ENCODE measurements at regions not wholly inside any gene's neighbourhood (a gene's known extent, or its start where the extent isn't known, plus 50 kb on each side); places are given as distances from the start of the nearest gene placed in this dataset.

- H3K4me1 ChIP-seq (ENCODE audit: control insufficient read depth in 1 of 2, insufficient read depth in 2 of 2, low read length in 2 of 2): no peaks in the 10 kb centered on the region
- ATAC-seq (ENCODE audit: low FRiP score): no peak
- H3K36me3 ChIP-seq (ENCODE audit: control insufficient read depth in 1 of 2, insufficient read depth in 2 of 2, low read length in 1 of 2): no peaks in the 10 kb centered on the region
- H3K9me3 ChIP-seq (ENCODE audit: control insufficient read depth, low read length): no peaks in the 10 kb centered on the region
- no peak for DNase-seq
- 6 to 16% methylated on average over 5 of the region's 5 CpGs for WGBS, 2 donors
- no peak overlapping the region for H3K27ac ChIP-seq (ENCODE audit: low read depth in 1 of 2, low read length in 2 of 2)
- intact Hi-C loops (cut with DNase I): no loop called here
- no peak overlapping the region for H3K4me3 ChIP-seq (ENCODE audit: low read length in 2 of 2)
- H3K27me3 ChIP-seq (ENCODE audit: control insufficient read depth in 1 of 2, insufficient read depth in 2 of 2, low read length in 1 of 2): no peaks in the 10 kb centered on the region
Measured at GRCh38 chr1:55399346-55399745, 184.2 kb upstream of the USP24 start.

GRCh38 chr1:55396381-55396891 is 181.3 kb upstream of the USP24 start:
- no peak for ATAC-seq (ENCODE audit: low FRiP score)
- Histone ChIP-seq H3K27me3 (ENCODE audit: control insufficient read depth in 1 of 2, insufficient read depth in 2 of 2, low read length in 1 of 2) (no peaks in the 10 kb centered on the region), H3K4me3 (ENCODE audit: low read length in 2 of 2) (no peak overlapping the region), H3K36me3 (ENCODE audit: control insufficient read depth in 1 of 2, insufficient read depth in 2 of 2, low read length in 1 of 2) (no peaks in the 10 kb centered on the region), H3K4me1 (ENCODE audit: control insufficient read depth in 1 of 2, insufficient read depth in 2 of 2, low read length in 2 of 2) (no peaks in the 10 kb centered on the region), H3K27ac (ENCODE audit: low read depth in 1 of 2, low read length in 2 of 2) (no peak overlapping the region), H3K9me3 (ENCODE audit: control insufficient read depth, low read length) (no peaks in the 10 kb centered on the region)
- DNase-seq: no peak
- WGBS, 2 donors: 90 to 93% methylated on average over 5 of the region's 5 CpGs
- intact Hi-C loops (cut with DNase I): no loop called here

GRCh38 chr1:55388960-55389359 is 173.8 kb upstream of the USP24 start:
- no peaks in the 10 kb centered on the region for H3K27me3 ChIP-seq (ENCODE audit: control insufficient read depth in 1 of 2, insufficient read depth in 2 of 2, low read length in 1 of 2)
- H3K9me3 ChIP-seq (ENCODE audit: control insufficient read depth, low read length): no peaks in the 10 kb centered on the region
- no peak for ATAC-seq (ENCODE audit: low FRiP score)
- intact Hi-C loops (cut with DNase I): no loop called here
- H3K4me1 ChIP-seq (ENCODE audit: control insufficient read depth in 1 of 2, insufficient read depth in 2 of 2, low read length in 2 of 2): no peaks in the 10 kb centered on the region
- no peak overlapping the region for H3K4me3 ChIP-seq (ENCODE audit: low read length in 2 of 2)
- no peak for DNase-seq
- H3K27ac ChIP-seq (ENCODE audit: low read depth in 1 of 2, low read length in 2 of 2): no peak overlapping the region
- no peaks in the 10 kb centered on the region for H3K36me3 ChIP-seq (ENCODE audit: control insufficient read depth in 1 of 2, insufficient read depth in 2 of 2, low read length in 1 of 2)

- DNase-seq: no peak
- H3K4me1 ChIP-seq (ENCODE audit: control insufficient read depth in 1 of 2, insufficient read depth in 2 of 2, low read length in 2 of 2): no peaks in the 10 kb centered on the region
- H3K9me3 ChIP-seq (ENCODE audit: control insufficient read depth, low read length): no peaks in the 10 kb centered on the region
- no peak overlapping the region for H3K4me3 ChIP-seq (ENCODE audit: low read length in 2 of 2)
- H3K36me3 ChIP-seq (ENCODE audit: control insufficient read depth in 1 of 2, insufficient read depth in 2 of 2, low read length in 1 of 2): no peaks in the 10 kb centered on the region
- H3K27ac ChIP-seq (ENCODE audit: low read depth in 1 of 2, low read length in 2 of 2): no peak overlapping the region
- WGBS, 2 donors: 71 to 97% methylated on average over 2 of the region's 2 CpGs
- H3K27me3 ChIP-seq (ENCODE audit: control insufficient read depth in 1 of 2, insufficient read depth in 2 of 2, low read length in 1 of 2): no peaks in the 10 kb centered on the region
- intact Hi-C loops (cut with DNase I): no loop called here
- ATAC-seq (ENCODE audit: low FRiP score): no peak
Measured at GRCh38 chr1:55387145-55387544, 172.0 kb upstream of the USP24 start.

- H3K4me1 ChIP-seq (ENCODE audit: control insufficient read depth in 1 of 2, insufficient read depth in 2 of 2, low read length in 2 of 2): no peaks in the 10 kb centered on the region
Measured at GRCh38 chr1:55386456-55386855, 171.3 kb upstream of the USP24 start.

GRCh38 chr1:55385402-55386018 is 170.3 kb upstream of the USP24 start:
- Histone ChIP-seq H3K9me3 (ENCODE audit: control insufficient read depth, low read length) (no peaks in the 10 kb centered on the region), H3K4me1 (ENCODE audit: control insufficient read depth in 1 of 2, insufficient read depth in 2 of 2, low read length in 2 of 2) (no peaks in the 10 kb centered on the region), H3K27me3 (ENCODE audit: control insufficient read depth in 1 of 2, insufficient read depth in 2 of 2, low read length in 1 of 2) (no peaks in the 10 kb centered on the region), H3K4me3 (ENCODE audit: low read length in 2 of 2) (no peak overlapping the region), H3K27ac (ENCODE audit: low read depth in 1 of 2, low read length in 2 of 2) (no peak overlapping the region), H3K36me3 (ENCODE audit: control insufficient read depth in 1 of 2, insufficient read depth in 2 of 2, low read length in 1 of 2) (no peaks in the 10 kb centered on the region)
- DNase-seq (no peak), ATAC-seq (ENCODE audit: low FRiP score) (no peak)
- intact Hi-C loops (cut with DNase I): no loop called here
- 96 to 99% methylated on average over 1 of the region's 1 CpG for WGBS, 2 donors

More at GRCh38 chr1:55386456-55386855, 171.3 kb upstream of the USP24 start:
- no peaks in the 10 kb centered on the region for H3K9me3 ChIP-seq (ENCODE audit: control insufficient read depth, low read length)
- ATAC-seq (ENCODE audit: low FRiP score): no peak
- 89 to 94% methylated on average over 4 of the region's 4 CpGs for WGBS, 2 donors
- H3K4me3 ChIP-seq (ENCODE audit: low read length in 2 of 2): no peak overlapping the region
- H3K27me3 ChIP-seq (ENCODE audit: control insufficient read depth in 1 of 2, insufficient read depth in 2 of 2, low read length in 1 of 2): no peaks in the 10 kb centered on the region
- H3K36me3 ChIP-seq (ENCODE audit: control insufficient read depth in 1 of 2, insufficient read depth in 2 of 2, low read length in 1 of 2): no peaks in the 10 kb centered on the region
- no peak overlapping the region for H3K27ac ChIP-seq (ENCODE audit: low read depth in 1 of 2, low read length in 2 of 2)
- intact Hi-C loops (cut with DNase I): no loop called here
- no peak for DNase-seq

- H3K4me1 ChIP-seq (ENCODE audit: control insufficient read depth in 1 of 2, insufficient read depth in 2 of 2, low read length in 2 of 2): no peaks in the 10 kb centered on the region
- ATAC-seq (ENCODE audit: low FRiP score) (no peak), DNase-seq (no peak)
- no peaks in the 10 kb centered on the region for H3K27me3 ChIP-seq (ENCODE audit: control insufficient read depth in 1 of 2, insufficient read depth in 2 of 2, low read length in 1 of 2)
- H3K9me3 ChIP-seq (ENCODE audit: control insufficient read depth, low read length): no peaks in the 10 kb centered on the region
- H3K27ac ChIP-seq (ENCODE audit: low read depth in 1 of 2, low read length in 2 of 2): no peak overlapping the region
- intact Hi-C loops (cut with DNase I): no loop called here
- no peak overlapping the region for H3K4me3 ChIP-seq (ENCODE audit: low read length in 2 of 2)
- no peaks in the 10 kb centered on the region for H3K36me3 ChIP-seq (ENCODE audit: control insufficient read depth in 1 of 2, insufficient read depth in 2 of 2, low read length in 1 of 2)
- WGBS, 2 donors: 96% methylated on average over 7 of the region's 7 CpGs
Measured at GRCh38 chr1:55384637-55385036, 169.5 kb upstream of the USP24 start.

GRCh38 chr1:55382806-55383305 is 167.7 kb upstream of the USP24 start:
- no peaks in the 10 kb centered on the region for H3K9me3 ChIP-seq (ENCODE audit: control insufficient read depth, low read length)
- no peaks in the 10 kb centered on the region for H3K36me3 ChIP-seq (ENCODE audit: control insufficient read depth in 1 of 2, insufficient read depth in 2 of 2, low read length in 1 of 2)
- no peak overlapping the region for H3K27ac ChIP-seq (ENCODE audit: low read depth in 1 of 2, low read length in 2 of 2)
- WGBS, 2 donors: 49 to 59% methylated on average over 10 to 11 of the region's 11 CpGs
- H3K27me3 ChIP-seq (ENCODE audit: control insufficient read depth in 1 of 2, insufficient read depth in 2 of 2, low read length in 1 of 2): no peaks in the 10 kb centered on the region
- intact Hi-C loops (cut with DNase I): no loop called here
- no peaks in the 10 kb centered on the region for H3K4me1 ChIP-seq (ENCODE audit: control insufficient read depth in 1 of 2, insufficient read depth in 2 of 2, low read length in 2 of 2)
- ATAC-seq (ENCODE audit: low FRiP score): no peak
- H3K4me3 ChIP-seq (ENCODE audit: low read length in 2 of 2): no peak overlapping the region
- no peak for DNase-seq

- H3K9me3 ChIP-seq (ENCODE audit: control insufficient read depth, low read length): no peaks in the 10 kb centered on the region
- no peaks in the 10 kb centered on the region for H3K36me3 ChIP-seq (ENCODE audit: control insufficient read depth in 1 of 2, insufficient read depth in 2 of 2, low read length in 1 of 2)
- ATAC-seq (ENCODE audit: low FRiP score) (no peak), DNase-seq (no peak)
- H3K27ac ChIP-seq (ENCODE audit: low read depth in 1 of 2, low read length in 2 of 2): no peak overlapping the region
- H3K4me3 ChIP-seq (ENCODE audit: low read length in 2 of 2): no peak overlapping the region
- H3K4me1 ChIP-seq (ENCODE audit: control insufficient read depth in 1 of 2, insufficient read depth in 2 of 2, low read length in 2 of 2): no peaks in the 10 kb centered on the region
- H3K27me3 ChIP-seq (ENCODE audit: control insufficient read depth in 1 of 2, insufficient read depth in 2 of 2, low read length in 1 of 2): no peaks in the 10 kb centered on the region
- intact Hi-C loops (cut with DNase I): no loop called here
- WGBS, 2 donors: 83 to 84% methylated on average over 2 of the region's 2 CpGs
Measured at GRCh38 chr1:55381983-55382382, 166.8 kb upstream of the USP24 start.

Measured in aorta (tissue), 5 donors.